ENCODE measurements at regions not wholly inside any gene's neighbourhood (a gene's known extent, or its start where the extent isn't known, plus 50 kb on each side); places are given as distances from the start of the nearest gene placed in this dataset.

GRCh38 chr2:120979921-120980320 is 244.3 kb downstream of the GLI2 start:
- DNase-seq = no peak

GRCh38 chr2:120981443-120981842 is 245.8 kb downstream of the GLI2 start:
- no peak for DNase-seq

- DNase-seq = no peak
These were observed 246.9 kb downstream of the GLI2 start for GRCh38 chr2:120982598-120982997.

GRCh38 chr2:120983344-120983743 is 247.7 kb downstream of the GLI2 start:
- no peak for DNase-seq

- no peak for DNase-seq
These were observed 248.4 kb downstream of the GLI2 start for GRCh38 chr2:120984046-120984445.

- no peak for DNase-seq
These were observed 248.9 kb downstream of the GLI2 start for GRCh38 chr2:120984452-120985173.

GRCh38 chr2:120985174-120985996 is 249.7 kb downstream of the GLI2 start:
- no peak for DNase-seq

GRCh38 chr2:120985997-120986651 is 250.5 kb downstream of the GLI2 start:
- DNase-seq = no peak

- no peak for DNase-seq
These were observed 251.4 kb downstream of the GLI2 start for GRCh38 chr2:120986898-120987650.

GRCh38 chr2:120988051-120988699 is 252.5 kb downstream of the GLI2 start:
- DNase-seq = no peak

- DNase-seq = no peak
These were observed 253.2 kb downstream of the GLI2 start for GRCh38 chr2:120988700-120989511.

GRCh38 chr2:120989512-120990441 is 254.1 kb downstream of the GLI2 start:
- no peak for DNase-seq

- no peak for DNase-seq
These were observed 254.8 kb downstream of the GLI2 start for GRCh38 chr2:120990451-120990871.

- no peak for DNase-seq
These were observed 255.8 kb downstream of the GLI2 start for GRCh38 chr2:120991441-120991840.

- no peak for DNase-seq
These were observed 257.3 kb downstream of the GLI2 start for GRCh38 chr2:120992791-120993555.

GRCh38 chr2:120993661-120994060 is 258.0 kb downstream of the GLI2 start:
- no peak for DNase-seq

- DNase-seq = no peak
These were observed 258.8 kb downstream of the GLI2 start for GRCh38 chr2:120994301-120994995.

GRCh38 chr2:120995152-120995551 is 259.5 kb downstream of the GLI2 start:
- DNase-seq = no peak

- DNase-seq = no peak
These were observed 260.1 kb downstream of the GLI2 start for GRCh38 chr2:120995656-120996190.
